ENCODE measurements at regions not wholly inside any gene's neighbourhood (a gene's known extent, or its start where the extent isn't known, plus 50 kb on each side); places are given as distances from the start of the nearest gene placed in this dataset.
"Not testable (repeated sequence)": the region's sequence is repeated elsewhere in the genome, so short reads cannot be mapped to it uniquely, and the experiment has no call there.

- Histone ChIP-seq H3K4me2 (ENCODE audit: low read length) (no peak overlapping the region), H4K20me1 (ENCODE audit: insufficient read depth, low read length) (no peaks in the 10 kb centered on the region), H3K4me3 (ENCODE audit: low read length) (no peak overlapping the region), H3K36me3 (replicated peaks; ENCODE audit: low read depth, low read length) (no peaks in the 10 kb centered on the region), H3K27me3 (ENCODE audit: low read depth, low read length) (no peaks in the 10 kb centered on the region), H3K27ac (ENCODE audit: low read length) (no peak overlapping the region), H3K79me2 (ENCODE audit: low read length) (no peaks in the 10 kb centered on the region), H3K4me1 (ENCODE audit: low read length) (no peaks in the 10 kb centered on the region), H2AFZ (ENCODE audit: low read depth, low read length) (no peak overlapping the region), H3K9ac (ENCODE audit: low read length) (no peak overlapping the region), H3K9me3 (ENCODE audit: insufficient read depth, low read length) (no peaks in the 10 kb centered on the region)
- TF ChIP-seq CTCF (IDR thresholded peaks at IDR 0.05; ENCODE audit: low read depth, low read length), result no peak
- TF ChIP-seq EZH2phosphoT487 (IDR thresholded peaks at IDR 0.05; ENCODE audit: low read depth), result no peak
Observed at GRCh38 chr5:8729437-8729836, 816.4 kb downstream of the SEMA5A start.

DNA sequence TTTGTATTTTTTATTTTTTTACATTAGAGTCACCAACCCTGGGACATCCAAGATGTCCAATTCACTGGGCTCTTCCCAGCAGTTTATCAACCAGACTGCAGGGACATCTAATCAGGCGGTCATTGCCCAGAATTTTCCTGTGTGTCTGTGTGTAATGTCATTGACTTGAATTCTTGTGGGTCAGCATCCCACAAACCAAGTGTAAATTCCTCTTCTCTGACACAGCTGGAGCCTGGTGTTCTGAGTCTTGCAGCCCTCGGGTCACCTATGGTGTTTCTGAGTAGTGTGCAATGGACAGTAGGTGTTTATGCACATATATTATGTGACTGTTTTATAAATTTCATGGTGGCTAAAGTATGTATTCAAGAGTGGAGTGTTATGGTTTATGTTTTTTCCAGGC lies 815.7 kb downstream of the SEMA5A start:
- no peak overlapping the region for H3K4me2 ChIP-seq (ENCODE audit: low read length)
- TF ChIP-seq EZH2phosphoT487 (IDR thresholded peaks at IDR 0.05; ENCODE audit: low read depth) (no peak), CTCF (IDR thresholded peaks at IDR 0.05; ENCODE audit: low read depth, low read length) (no peak)
- H3K4me3 ChIP-seq (ENCODE audit: low read length), result no peak overlapping the region
- no peak overlapping the region for H3K9ac ChIP-seq (ENCODE audit: low read length)
- no peaks in the 10 kb centered on the region for H4K20me1 ChIP-seq (ENCODE audit: insufficient read depth, low read length)
- H3K4me1 ChIP-seq (ENCODE audit: low read length), result no peaks in the 10 kb centered on the region
- H3K36me3 ChIP-seq (replicated peaks; ENCODE audit: low read depth, low read length), result no peaks in the 10 kb centered on the region
- H3K27ac ChIP-seq (ENCODE audit: low read length), result no peak overlapping the region
- no peaks in the 10 kb centered on the region for H3K79me2 ChIP-seq (ENCODE audit: low read length)
- no peak overlapping the region for H2AFZ ChIP-seq (ENCODE audit: low read depth, low read length)
- no peaks in the 10 kb centered on the region for H3K27me3 ChIP-seq (ENCODE audit: low read depth, low read length)
- H3K9me3 ChIP-seq (ENCODE audit: insufficient read depth, low read length), result no peaks in the 10 kb centered on the region

GRCh38 chr5:8731110-8731509 lies 814.8 kb downstream of the SEMA5A start:
- not testable (repeated sequence) for H3K4me3 ChIP-seq (ENCODE audit: low read length); H3K27me3 ChIP-seq (ENCODE audit: low read depth, low read length); H3K36me3 ChIP-seq (replicated peaks; ENCODE audit: low read depth, low read length); H3K27ac ChIP-seq (ENCODE audit: low read length); H3K4me1 ChIP-seq (ENCODE audit: low read length); H3K4me2 ChIP-seq (ENCODE audit: low read length); H3K9ac ChIP-seq (ENCODE audit: low read length); H3K79me2 ChIP-seq (ENCODE audit: low read length); H2AFZ ChIP-seq (ENCODE audit: low read depth, low read length); H4K20me1 ChIP-seq (ENCODE audit: insufficient read depth, low read length); H3K9me3 ChIP-seq (ENCODE audit: insufficient read depth, low read length)

DNA sequence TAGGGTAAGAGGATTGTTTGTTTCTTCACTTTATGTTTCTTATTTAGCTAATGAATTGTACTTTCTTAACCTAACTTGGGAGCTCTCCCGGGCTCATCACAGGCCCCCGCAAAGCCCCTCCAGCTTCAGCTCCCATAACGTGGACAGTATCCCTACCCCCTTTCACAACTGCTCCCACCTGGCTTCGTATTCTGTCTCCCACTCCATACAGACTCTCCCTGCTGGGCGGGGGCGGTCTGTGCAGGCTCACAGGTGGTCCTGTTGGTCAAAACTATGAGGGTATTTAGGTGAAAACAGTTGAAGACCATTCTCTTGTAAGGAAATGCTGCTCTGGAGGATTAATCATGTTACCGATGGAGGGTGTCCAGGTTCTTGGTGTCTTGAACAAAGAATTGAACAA lies 805.3 kb downstream of the SEMA5A start:
- no peak overlapping the region for H3K4me2 ChIP-seq (ENCODE audit: low read length)

More for the DNA sequence above, 805.3 kb downstream of the SEMA5A start:
- H4K20me1 ChIP-seq (ENCODE audit: insufficient read depth, low read length), result no peaks in the 10 kb centered on the region
- H3K79me2 ChIP-seq (ENCODE audit: low read length), result no peaks in the 10 kb centered on the region
- no peaks in the 10 kb centered on the region for H3K4me1 ChIP-seq (ENCODE audit: low read length)
- no peak overlapping the region for H3K4me3 ChIP-seq (ENCODE audit: low read length)
- TF ChIP-seq EZH2phosphoT487 (IDR thresholded peaks at IDR 0.05; ENCODE audit: low read depth) (no peak), CTCF (IDR thresholded peaks at IDR 0.05; ENCODE audit: low read depth, low read length) (no peak)
- H2AFZ ChIP-seq (ENCODE audit: low read depth, low read length), result no peak overlapping the region
- no peaks in the 10 kb centered on the region for H3K9me3 ChIP-seq (ENCODE audit: insufficient read depth, low read length)
- no peaks in the 10 kb centered on the region for H3K36me3 ChIP-seq (replicated peaks; ENCODE audit: low read depth, low read length)
- no peaks in the 10 kb centered on the region for H3K27me3 ChIP-seq (ENCODE audit: low read depth, low read length)
- no peak overlapping the region for H3K9ac ChIP-seq (ENCODE audit: low read length)
- H3K27ac ChIP-seq (ENCODE audit: low read length), result no peak overlapping the region
